ENCODE measurements at regions not wholly inside any gene's neighbourhood (a gene's known extent, or its start where the extent isn't known, plus 50 kb on each side); places are given as distances from the start of the nearest gene placed in this dataset.
A peak's percentile ranks its signal among the peaks of the same experiment; 100 is the strongest.
"Not testable (repeated sequence)": the region's sequence is repeated elsewhere in the genome, so short reads cannot be mapped to it uniquely, and the experiment has no call there.

DNA sequence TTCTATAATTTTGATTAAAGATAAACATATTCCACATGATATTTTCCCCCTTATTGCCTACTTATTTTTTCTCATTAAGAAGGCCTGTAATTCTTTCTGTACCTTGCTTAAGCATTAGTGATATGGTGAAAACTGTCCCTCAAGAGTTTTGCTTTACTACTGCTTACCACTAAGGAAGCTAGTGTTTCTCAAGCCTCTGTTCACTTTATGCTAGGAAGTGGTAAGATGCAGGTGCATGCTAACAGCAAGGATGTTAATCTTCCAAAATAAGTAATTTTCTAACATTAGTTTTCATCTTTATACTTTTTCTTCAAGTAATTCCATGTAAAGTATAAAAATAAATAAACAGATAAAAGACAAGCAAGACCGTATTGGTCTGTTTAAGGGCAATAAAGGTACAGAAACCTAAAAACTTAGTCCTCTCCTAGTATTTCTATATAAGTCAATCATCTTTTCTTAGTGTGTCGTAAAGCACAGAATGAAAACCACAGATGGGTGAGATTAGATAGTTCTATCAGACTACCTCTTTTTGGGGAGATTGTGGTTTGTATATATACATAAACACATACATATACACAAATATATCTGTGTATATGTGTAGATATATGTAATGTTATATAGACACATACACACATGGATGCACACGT is 731.0 kb upstream of the CNTN5 start:
- DNase-seq = no peak

DNA sequence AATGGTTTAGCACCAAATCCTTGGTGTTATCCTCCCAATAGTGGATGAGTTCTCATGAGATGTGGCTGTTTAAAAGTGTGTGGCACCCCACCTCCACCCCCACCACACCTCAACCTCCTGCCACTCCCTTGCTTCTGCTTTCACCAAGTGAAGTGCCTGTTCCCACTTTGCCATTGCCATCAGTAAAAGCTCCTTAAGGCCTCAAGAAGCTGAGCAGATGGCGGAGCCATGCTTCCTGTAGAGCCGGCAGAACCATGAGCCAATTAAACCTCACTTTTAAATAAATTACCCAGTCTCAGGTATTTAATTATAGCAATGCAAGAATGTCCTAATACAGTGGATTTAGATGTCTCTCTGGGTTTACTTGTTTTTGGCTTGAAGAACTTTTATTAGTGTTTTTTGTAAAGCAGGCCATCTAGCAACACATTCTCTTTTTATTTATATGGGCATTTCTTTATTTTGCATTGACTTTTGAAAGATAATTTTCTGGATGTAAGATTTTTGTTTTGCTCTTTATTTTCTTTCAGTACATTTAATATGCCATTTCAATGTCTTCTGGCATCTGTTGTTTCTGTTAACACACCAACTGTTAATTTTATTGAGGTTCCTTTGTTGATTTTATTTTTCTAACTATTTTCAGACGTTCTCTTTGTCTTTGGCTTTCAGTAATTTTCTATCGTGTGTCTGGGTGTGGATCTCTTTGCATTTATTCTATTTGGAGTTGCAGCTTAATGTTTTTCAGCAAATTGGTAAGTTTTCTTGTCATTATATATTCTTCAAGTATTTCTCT is 724.5 kb upstream of the CNTN5 start:
- no peak for DNase-seq

DNA sequence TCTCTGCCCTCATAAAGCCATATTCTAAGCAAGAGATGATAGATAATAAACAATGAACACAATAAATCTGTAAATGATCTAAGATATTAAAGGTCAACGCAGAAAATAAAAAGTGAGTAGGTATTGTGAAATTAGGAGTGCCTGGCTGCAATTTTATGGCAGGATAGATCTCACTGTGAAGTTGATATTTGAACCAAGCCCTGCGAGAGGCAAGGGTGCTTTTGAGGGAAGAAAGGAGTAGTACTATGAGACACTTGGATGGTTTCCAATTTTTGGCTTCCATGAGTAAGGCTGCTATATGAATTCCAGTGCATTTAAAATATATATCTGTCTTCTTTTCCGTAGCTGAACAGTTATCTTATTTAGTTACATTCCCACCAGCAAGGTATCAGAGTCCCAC is 720.0 kb upstream of the CNTN5 start:
- DNase-seq = no peak

DNA sequence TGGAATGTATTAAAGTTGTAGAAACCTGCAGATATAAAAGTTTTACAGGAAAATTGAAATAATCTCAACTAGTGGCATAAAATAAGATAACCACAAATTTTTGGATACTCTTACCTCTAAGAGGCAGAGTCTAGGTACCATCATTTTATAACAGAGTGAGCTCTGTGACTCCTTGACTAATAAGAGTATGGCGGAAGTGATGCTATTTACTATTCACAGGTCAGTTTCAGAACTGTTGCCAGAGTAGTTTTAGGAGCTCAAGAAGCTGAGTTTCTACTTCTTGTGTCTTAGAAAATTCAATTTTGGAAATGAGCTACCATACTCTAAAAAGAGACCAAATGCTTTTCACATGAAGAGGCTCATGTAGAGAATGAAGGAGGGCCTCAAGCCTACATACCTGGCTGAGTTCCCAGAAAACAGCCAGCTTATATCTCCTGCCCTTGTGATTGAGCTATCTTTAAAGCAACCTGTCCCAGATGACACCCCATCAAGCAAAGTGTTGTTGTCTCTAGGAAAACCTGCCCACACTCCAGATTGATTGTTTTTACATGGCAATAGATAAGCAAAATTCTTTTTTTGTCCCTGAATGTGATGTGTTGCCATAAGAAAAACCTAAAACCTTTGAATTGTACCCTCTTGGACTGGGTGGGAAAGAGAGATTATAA is 712.8 kb upstream of the CNTN5 start:
- no peak for DNase-seq

DNA sequence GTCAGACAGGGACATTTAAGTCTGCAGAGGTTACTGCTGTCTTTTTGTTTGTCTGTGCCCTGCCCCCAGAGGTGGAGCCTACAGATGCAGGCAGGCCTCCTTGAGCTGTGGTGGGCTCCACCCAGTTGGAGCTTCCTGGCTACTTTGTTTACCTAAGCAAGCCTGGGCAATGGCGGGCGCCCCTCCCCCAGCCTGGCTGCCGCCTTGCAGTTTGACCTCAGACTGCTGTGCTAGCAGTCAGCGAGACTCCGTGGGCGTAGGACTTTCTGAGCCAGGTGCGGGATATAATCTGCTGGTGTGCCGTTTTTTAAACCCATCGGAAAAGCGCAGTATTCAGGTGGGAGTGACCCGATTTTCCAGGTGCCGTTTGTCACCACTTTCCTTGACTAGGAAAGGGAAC is 690.4 kb upstream of the CNTN5 start:
- not testable (repeated sequence) for DNase-seq

DNA sequence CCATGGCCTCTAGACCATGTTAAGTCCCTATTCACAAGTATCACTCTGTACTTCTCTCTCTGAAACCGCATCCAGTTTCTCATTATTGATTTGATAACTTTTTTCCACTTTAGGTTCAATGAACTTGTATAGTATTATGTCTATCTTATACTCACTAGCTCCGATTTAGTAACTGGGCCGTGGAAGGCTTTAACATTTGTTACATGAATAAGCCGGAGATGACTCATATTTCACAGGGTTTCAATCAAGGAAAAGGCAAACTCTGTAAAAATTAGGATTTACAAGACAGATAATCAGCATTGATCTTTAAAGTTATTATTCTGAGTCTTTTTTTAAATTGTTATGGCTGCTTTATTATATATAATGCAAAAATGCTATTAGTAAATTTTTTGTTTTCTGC is 662.2 kb upstream of the CNTN5 start:
- no peak for DNase-seq

DNA sequence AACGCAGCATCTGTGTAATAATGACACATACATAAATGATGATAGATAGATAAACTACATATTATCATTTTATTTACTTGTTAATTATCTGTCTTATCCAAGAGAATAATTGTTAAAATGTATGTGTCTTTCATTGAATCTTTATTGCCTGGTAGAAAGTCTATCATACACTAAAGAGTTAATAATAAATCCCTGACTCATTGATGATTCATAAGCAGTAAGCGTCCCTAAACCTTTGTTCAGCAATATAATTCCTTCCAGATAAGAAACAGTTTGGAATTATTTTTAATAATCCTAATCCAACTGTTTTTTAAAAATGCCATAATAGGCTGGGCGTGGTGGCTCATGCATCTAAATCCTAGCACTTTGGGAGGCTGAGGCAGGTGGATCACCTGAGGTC is 655.6 kb upstream of the CNTN5 start:
- DNase-seq = no peak

DNA sequence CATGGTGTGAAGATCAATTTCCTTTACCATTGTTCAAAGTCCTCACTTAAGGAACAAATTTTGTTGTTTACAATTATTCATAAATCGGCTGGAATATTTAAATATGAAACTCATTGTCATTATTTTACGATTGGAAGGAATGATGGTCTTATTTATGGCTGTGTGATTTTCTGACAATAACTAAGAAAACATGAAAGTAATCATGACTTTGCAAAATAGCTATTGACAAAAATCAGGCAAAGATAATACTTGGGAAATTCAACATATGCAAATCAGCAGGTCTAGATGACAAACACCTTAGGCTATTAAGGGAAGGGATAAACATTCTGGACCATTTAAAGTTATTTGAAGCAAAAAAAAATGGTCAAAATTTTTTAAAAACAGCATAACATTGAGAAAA is 654.8 kb upstream of the CNTN5 start:
- DNase-seq = no peak

DNA sequence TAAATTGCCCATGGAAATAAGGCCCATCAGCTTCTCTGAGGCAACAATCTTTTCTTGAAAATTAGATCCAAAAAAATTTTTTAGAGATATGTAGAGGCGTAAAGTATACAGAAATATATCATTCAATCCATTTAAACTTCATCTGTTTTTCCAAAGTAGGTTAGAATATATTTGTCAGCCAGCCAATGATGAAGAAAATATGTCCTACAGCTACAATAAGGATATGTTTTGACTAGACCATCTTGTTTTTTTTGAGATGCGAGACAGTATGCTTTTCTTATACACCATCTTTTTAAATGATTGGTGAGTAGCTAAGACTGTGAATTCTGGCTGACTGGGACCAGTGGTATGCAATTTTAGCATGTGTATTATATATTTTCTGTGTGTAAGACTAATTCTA is 630.4 kb upstream of the CNTN5 start:
- no peak for DNase-seq

DNA sequence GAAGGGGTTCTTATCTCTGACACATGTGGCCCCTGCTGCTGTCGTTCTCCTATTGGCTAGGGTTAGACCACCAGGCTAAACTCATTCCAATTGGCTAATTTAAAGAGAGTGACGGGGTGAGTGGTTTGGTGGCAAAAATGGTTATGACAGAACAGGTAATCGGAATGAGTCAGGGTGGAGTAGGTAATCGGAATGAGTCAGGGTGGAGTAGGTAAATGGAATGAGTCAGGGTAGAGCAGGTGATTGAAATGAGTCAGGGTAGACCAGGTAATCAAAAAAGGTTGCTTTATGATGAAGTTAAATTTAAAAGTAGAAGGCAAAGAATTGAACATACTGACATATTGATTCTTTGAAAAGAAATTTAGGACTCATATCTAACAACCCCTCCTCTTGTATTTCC is 626.2 kb upstream of the CNTN5 start:
- DNase-seq = not testable (repeated sequence)

DNA sequence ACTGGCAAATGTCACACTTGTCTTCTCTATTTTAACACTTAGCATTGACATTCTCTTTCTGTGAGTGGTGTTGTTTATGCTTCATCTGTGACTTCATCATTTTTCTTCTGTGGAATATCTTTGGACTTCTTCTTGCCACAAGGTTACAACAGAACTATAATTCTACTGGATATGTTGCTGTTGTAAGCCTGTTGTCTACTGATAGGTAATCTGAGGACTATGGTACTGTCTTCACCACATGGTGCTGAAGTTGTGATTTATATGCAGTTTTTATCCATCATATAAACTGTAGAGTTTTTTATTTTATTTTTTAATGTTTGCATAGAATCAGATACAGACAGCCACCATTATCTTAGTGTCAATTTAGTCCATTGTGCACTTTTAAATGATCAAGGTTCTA is 622.2 kb upstream of the CNTN5 start:
- no peak for DNase-seq

DNA sequence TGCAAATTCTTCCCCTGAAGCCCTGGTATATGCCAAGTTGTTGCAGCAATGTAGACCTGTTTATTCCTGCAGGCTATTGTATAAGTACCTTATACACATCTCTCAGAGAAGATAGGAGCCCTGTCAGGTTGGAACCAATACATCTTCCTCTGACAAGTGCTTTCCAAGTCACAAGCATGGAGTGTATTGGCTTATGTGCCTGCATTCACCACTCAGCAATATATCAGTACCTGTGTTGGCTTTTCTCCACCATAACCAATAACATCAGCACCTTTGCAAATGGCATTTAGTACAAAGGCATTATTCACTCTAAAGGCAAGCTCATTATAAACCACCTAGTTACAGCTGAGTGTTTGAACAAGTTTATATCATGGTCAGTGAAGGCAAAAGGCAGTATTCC is 611.7 kb upstream of the CNTN5 start:
- DNase-seq = no peak

DNA sequence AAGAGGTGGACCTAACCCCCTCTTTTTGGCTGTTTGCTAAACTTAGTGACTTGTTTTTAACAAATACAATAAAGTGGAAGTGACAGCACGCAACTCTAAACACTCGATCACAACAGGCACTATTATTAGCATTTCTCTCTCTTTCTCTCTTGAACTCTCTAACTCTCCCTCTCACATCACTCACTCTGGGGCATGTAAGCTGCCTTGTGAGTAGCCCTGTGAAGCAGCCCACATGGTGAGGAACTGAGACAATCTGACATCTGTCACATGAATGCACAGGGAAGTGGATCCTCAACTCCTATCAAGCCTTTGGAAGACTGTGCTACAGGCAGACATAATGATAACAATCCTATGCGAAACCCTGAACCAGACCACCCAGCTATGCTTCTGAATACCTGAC is 609.0 kb upstream of the CNTN5 start:
- DNase-seq = no peak

DNA sequence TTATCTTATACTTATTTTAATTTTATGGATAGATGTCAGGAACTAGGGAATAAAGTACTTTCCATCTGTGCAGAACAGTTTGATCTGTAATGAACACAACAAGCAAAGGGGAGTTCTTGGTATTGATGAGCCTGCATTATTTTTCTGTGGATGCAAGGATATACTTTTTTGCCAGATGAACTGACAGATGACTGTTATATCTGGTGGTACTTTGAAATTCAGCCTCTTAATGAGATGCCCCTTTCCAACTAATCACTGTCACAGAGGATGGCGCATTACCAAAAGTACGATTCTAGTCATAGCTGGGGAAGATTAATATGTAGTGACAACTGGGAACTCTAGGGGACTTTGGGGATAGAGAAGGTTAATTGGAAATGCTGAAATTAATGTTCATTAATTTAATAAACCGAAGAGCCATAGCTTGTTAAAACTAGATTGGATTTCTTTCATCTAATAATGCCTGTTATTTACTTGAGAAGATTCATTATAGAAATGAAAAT is 603.4 kb upstream of the CNTN5 start:
- DNase-seq = no peak

DNA sequence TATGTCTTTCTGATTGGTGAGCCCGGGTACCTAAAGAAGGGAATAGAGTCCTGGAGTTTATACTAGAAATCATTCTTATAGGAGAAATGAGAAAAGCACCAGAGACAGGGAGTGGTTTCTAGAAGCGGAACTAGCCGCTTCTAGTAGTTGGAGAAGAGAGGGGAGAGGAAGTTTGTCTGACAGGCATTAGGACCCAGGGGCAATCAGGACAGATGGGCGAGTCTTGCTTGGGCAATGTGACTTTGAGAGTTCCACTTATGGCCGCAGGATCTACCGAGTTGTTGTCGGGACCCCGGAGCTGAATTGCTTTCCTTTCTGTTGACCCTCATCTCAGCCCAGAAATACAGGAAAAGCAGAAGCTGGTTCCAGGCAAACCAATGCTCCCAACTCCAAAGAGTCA is 596.8 kb upstream of the CNTN5 start:
- no peak for DNase-seq

DNA sequence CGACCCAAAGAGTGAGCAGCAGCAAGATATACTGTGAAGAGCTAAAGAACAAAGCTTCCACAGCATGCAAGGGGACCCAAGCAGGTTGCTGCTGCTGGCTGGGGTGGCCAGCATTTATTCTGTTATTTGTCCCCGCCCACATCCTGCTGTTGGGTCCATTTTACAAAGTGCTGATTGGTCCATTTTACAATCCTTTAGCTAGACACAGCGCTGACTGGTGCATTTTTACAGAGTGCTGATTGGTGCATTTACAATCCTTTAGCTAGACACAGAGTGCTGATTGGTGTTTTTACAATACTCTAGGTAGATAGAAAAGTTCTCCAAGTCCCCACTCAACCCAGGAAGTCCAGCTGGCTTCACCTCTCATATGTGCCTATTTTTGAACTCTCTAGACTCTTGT is 596.0 kb upstream of the CNTN5 start:
- not testable (repeated sequence) for DNase-seq

DNA sequence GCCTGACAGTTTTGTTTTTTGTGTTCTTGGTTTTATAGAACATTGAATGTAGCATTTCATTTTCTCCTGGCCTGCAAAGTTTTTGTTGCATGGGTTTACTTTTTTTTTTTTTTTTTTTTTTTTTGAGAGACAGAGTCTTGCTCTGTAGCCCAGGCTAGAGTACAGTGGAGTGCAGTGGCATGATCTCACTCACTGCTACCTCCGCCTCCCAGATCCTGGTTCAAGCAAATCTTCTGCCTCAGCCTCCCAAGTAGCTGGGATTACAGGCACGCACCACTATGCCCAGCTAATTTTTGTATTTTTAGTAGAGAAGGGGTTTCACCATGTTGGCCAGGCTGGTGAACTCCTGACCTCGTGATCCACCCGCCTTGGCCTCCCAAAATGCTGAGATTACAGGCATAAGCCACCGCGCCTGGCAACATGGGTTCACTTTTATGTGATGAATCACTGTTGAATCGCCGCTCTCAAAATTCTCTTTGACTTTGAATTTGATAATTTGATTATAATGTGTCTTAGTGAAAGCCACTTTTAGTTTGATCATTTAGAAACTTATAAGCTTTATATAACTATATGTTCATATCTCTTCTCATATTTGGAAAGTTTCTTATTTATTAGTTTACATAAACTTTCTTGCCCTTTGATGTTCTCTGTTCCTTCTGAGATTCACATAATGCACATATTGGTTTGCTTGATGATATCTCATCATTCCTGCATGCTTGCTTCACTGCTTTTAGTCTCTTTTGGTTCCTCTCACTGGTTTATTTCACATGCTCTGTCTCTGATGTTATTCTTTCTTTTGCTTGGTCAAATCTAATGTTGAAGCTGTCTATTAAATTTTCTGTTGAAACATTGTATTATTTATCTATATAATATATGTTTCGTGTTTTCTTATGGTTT is 589.0 kb upstream of the CNTN5 start:
- no peak for DNase-seq

DNA sequence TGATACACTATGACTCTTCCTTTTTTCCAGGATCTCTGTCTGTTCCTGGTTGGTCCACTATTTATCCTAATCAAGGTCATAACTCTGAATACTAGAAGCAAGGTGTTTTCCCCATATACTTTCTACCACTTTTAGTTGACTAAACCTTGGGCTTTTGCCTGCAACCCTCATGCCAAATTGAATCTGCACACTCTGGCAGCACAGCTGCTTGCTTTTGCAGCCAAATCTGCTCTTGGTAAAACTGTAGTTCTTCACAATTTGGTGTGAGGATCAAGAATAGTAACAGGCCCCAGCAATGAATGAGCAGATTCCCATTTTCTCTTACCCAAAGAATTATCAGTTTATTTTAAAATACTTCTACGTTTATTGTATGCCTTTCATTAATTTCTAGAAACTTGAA is 586.5 kb upstream of the CNTN5 start:
- no peak for DNase-seq

DNA sequence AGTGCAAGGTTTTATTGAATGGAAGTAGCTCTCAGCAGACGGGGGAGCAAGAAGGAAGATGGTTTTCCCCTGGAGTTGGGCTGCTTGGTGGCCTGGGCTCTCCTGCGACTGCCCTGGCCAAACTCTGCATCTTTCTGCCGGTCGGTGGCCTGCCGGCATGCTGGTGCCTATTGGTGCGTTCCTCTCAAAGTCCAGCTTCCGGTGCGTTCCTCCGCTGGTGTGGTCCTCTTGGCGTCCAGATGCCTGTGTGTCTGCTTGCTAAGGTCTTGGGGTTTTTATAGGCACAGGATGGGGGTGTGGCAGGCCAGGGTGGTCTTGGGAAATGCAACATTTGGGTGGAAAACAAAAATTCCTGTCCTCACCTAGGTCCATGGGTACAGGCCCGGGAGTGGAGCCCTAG is 567.4 kb upstream of the CNTN5 start:
- DNase-seq = peak; percentile 5

DNA sequence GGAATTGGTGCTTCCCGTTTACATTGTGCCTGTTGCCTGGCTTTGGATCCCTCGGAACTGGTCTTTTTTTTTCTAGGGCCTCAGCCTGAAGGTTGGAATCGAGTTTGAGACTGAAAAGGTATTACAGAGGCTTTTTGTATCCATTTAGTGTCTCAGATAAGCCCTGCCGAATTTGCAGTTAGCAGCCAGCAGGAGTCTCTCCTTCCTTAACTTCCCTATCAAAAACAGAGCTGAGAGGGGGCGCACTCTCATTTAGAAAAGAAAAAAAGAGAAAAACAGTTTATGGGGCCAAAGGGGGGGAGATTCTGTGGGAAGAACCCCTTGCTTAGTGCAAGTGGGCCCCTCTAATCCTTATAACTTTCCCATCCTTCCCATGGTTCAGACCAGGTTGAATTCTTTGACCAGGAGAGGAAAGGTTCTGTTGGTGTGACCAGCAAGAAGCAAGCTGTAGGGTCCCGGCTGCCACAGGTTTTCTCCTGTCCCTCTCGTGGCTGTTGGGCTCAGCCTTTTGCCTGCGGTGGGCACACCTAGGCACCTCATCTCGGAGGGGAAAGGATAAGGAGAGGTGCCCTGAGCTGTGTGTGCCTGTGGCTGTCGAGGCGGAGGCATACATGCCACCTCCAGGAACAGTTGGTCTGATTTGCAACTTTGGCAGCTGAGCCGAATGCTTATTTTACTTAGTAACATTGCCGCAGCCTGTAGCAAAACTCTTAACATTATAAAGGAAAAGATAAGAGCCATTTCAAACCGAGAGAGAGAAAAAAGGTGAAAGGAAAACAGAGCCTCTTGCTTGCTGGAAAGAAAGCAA is 565.0 kb upstream of the CNTN5 start:
- DNase-seq = peak; percentile 0

DNA sequence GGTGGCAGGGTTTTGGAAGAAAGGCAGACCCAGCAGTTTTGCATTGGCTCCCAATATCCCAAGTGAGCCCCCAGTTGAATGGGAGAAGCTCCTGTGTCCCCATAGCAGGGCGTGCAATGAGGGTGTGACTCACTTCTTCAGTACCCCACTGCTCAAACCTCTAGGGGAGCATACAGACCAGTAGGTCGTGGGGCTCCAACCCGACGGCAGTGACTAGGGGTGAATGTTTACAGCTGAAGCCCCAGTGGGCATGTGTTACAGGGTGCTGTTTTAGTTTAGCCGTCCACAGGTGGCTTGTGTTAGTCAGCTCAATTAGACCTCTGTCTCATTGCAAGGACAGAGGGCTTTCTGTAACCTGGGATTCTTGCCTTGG is 564.5 kb upstream of the CNTN5 start:
- no peak for DNase-seq

DNA sequence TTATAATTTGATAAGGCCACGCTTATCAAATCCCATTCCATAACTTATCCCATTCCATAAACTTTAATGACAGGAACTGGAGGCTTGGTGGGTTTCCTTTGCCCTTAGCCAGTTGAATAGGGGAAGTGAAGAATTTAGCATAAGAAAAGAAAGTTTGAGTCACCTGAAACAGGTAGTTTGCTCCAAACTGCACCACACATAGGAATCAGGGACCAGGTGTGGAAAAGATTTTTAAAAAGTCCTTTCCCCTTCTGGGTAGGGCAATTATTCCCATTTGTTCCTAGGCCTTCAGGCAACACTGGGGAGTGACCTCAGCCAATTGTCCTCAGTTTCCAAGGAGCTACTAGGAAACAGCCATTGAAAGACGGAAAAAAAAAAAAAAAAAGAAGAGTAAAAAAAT is 525.7 kb upstream of the CNTN5 start:
- no peak for DNase-seq

All from activated gamma-delta T cell (primary cell).